Trophoblast cell (in vitro differentiated cells and primary cell): ENCODE measurements at regions not wholly inside any gene's neighbourhood (a gene's known extent, or its start where the extent isn't known, plus 50 kb on each side); places are given as distances from the start of the nearest gene placed in this dataset.

Experiments used
- DNase-seq, 2 donors: peaks; one replicate each; pipeline ENCODE4 v3.0.0-alpha.2; 2016
- H2AFZ ChIP-seq: 2 replicates; pipeline ENCODE4 v1.6.1; 2013; ENCODE audit warnings: low read length, moderate library complexity, mild to moderate bottlenecking; ENCODE audit not compliant: insufficient read depth, poor library complexity
- H2AK5ac ChIP-seq: 2 replicates; pipeline ENCODE4 v1.6.1; 2013; ENCODE audit warnings: mild to moderate bottlenecking, low read length
- H2BK120ac ChIP-seq: 2 replicates; pipeline ENCODE4 v1.6.1; 2013; ENCODE audit warnings: low read length, mild to moderate bottlenecking, moderate library complexity; ENCODE audit not compliant: insufficient read depth, poor library complexity
- H2BK12ac ChIP-seq: 2 replicates; pipeline ENCODE4 v1.6.1; 2013; ENCODE audit warnings: mild to moderate bottlenecking, low read length, moderate library complexity
- H2BK5ac ChIP-seq: 2 replicates; pipeline ENCODE4 v1.6.1; 2013; ENCODE audit warnings: low read length, low read depth, moderate library complexity, mild to moderate bottlenecking; ENCODE audit not compliant: poor library complexity
- H3K14ac ChIP-seq: 2 replicates; pipeline ENCODE4 v1.6.1; 2013; ENCODE audit warnings: mild to moderate bottlenecking, low read length
- H3K18ac ChIP-seq: 2 replicates; pipeline ENCODE4 v1.6.1; 2013; ENCODE audit warnings: mild to moderate bottlenecking, low read length
- H3K23ac ChIP-seq: 2 replicates; pipeline ENCODE4 v1.6.1; 2013; ENCODE audit warnings: low read length
- H3K27ac ChIP-seq: 2 replicates; pipeline ENCODE4 v1.5.1; 2013; ENCODE audit warnings: low read depth, mild to moderate bottlenecking, inconsistent platforms, low read length, moderate library complexity
- H3K27me3 ChIP-seq: 2 replicates; pipeline ENCODE4 v1.6.1; 2013; ENCODE audit warnings: inconsistent platforms, mild to moderate bottlenecking, low read length, moderate library complexity; ENCODE audit not compliant: insufficient read depth
- H3K36me3 ChIP-seq, 2 experiments: 1 replicate in 1 of 2; 2 replicates in 1 of 2; pipeline ENCODE4 v1.6.1; 2013; ENCODE audit warnings: low read length in 2 of 2, mild to moderate bottlenecking in 2 of 2, moderate library complexity in 1 of 2; ENCODE audit not compliant: insufficient read depth in 2 of 2, control insufficient read depth in 1 of 2
- H3K4ac ChIP-seq: 2 replicates; pipeline ENCODE4 v1.6.1; 2013; ENCODE audit warnings: low read depth, mild to moderate bottlenecking, low read length, moderate library complexity
- H3K4me1 ChIP-seq, 2 experiments: 1 replicate in 1 of 2; 2 replicates in 1 of 2; pipeline ENCODE4 v1.6.1; 2013; ENCODE audit warnings: low read length in 2 of 2, mild to moderate bottlenecking in 2 of 2, moderate library complexity in 1 of 2; ENCODE audit not compliant: insufficient read depth in 2 of 2, control insufficient read depth in 1 of 2
- H3K4me2 ChIP-seq: 2 replicates; pipeline ENCODE4 v1.6.1; 2013; ENCODE audit warnings: inconsistent platforms, mild to moderate bottlenecking, low read length, moderate library complexity
- H3K4me3 ChIP-seq: 2 replicates; pipeline ENCODE4 v1.5.1; 2013; ENCODE audit warnings: mild to moderate bottlenecking, low read depth, low read length, inconsistent platforms
- H3K79me1 ChIP-seq: one replicate; pipeline ENCODE4 v1.6.1; 2013; ENCODE audit warnings: low read length
- H3K79me2 ChIP-seq: 2 replicates; pipeline ENCODE4 v1.6.1; 2013; ENCODE audit warnings: low read length, mild to moderate bottlenecking; ENCODE audit not compliant: control insufficient read depth, insufficient read depth, poor library complexity
- H3K9ac ChIP-seq: 2 replicates; pipeline ENCODE4 v1.6.1; 2013; ENCODE audit warnings: mild to moderate bottlenecking, low read length
- H3K9me3 ChIP-seq: 2 replicates; pipeline ENCODE4 v1.6.1; 2013; ENCODE audit warnings: low read depth, mild to moderate bottlenecking, control low read depth, inconsistent platforms, low read length; ENCODE audit not compliant: insufficient read depth
- H4K12ac ChIP-seq: 2 replicates; pipeline ENCODE4 v1.6.1; 2013; ENCODE audit warnings: low read depth, mild to moderate bottlenecking, low read length, moderate library complexity
- H4K8ac ChIP-seq: 2 replicates; pipeline ENCODE4 v1.6.1; 2013; ENCODE audit warnings: low read depth, mild to moderate bottlenecking, low read length, moderate library complexity
- H4K91ac ChIP-seq: one replicate; pipeline ENCODE4 v1.6.1; 2013; ENCODE audit warnings: low read depth, mild to moderate bottlenecking, low read length, moderate library complexity
- WGBS: extraction: QIAGEN DNeasy Blood & Tissue Kit; methylation state at CpG from one replicate; pipeline ENCODE4 v1.1.7; 2013; ENCODE audit warnings: missing lambda C conversion rate; ENCODE audit not compliant: insufficient read length, insufficient coverage; ENCODE audit errors: extremely low coverage; 5-methylcytosine and 5-hydroxymethylcytosine counted together

- Histone ChIP-seq H2AK5ac (no peak overlapping the region), H3K9me3 (no peaks in the 10 kb centered on the region), H4K91ac (no peak overlapping the region), H2BK5ac (no peak overlapping the region), H2BK12ac (no peak overlapping the region), H2BK120ac (no peak overlapping the region), H3K79me1 (no peaks in the 10 kb centered on the region), H3K79me2 (no peaks in the 10 kb centered on the region), H3K27me3 (no peaks in the 10 kb centered on the region), H3K23ac (no peak overlapping the region), H3K9ac (no peak overlapping the region), H3K14ac (no peak overlapping the region), H3K4me3 (no peak overlapping the region), H3K18ac (no peak overlapping the region), H2AFZ (no peak overlapping the region), H3K4ac (no peak overlapping the region), H3K4me1 (no peaks in the 10 kb centered on the region), H3K4me2 (no peak overlapping the region), H4K12ac (no peak overlapping the region), H4K8ac (no peak overlapping the region), H3K36me3 (no peaks in the 10 kb centered on the region), H3K27ac (no peak overlapping the region)
- no peak for DNase-seq
- no CpG with 5 or more reads among the region's 4 CpGs for WGBS
Observed at GRCh38 chrX:113920661-113921060, 663.2 kb upstream of the HTR2C start.

GRCh38 chrX:113919387-113919786, 664.5 kb upstream of the HTR2C start:
- WGBS = no CpG with 5 or more reads among the region's 4 CpGs
- no peaks in the 10 kb centered on the region for H3K79me1 ChIP-seq

DNA sequence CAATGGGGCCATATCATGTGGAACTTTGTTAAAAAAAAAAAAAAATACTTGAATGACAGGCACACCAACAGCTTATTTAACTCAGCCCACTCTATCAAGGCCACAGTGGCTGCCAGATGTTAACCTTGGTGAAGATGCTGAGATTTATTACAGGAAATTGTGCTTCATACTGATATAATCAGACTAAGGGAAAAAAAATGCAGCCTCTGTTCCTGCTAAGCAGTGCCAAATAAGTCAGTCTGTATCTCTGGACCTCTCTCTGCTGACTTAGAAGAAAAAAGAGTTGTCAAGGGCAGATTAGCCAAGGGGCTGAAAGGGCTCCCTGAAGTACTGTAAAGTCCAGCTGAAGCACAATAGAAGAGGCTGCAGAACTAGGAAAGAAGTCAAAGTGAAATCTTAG, 677.7 kb upstream of the HTR2C start:
- no peak overlapping the region for H3K14ac ChIP-seq
- H3K4me2 ChIP-seq = no peak overlapping the region
- no peak overlapping the region for H3K18ac ChIP-seq
- H3K23ac ChIP-seq = no peak overlapping the region
- H3K79me2 ChIP-seq = no peaks in the 10 kb centered on the region
- DNase-seq = no peak
- H3K79me1 ChIP-seq = no peaks in the 10 kb centered on the region
- no peaks in the 10 kb centered on the region for H3K36me3 ChIP-seq
- no peaks in the 10 kb centered on the region for H3K4me1 ChIP-seq
- H2BK12ac ChIP-seq = no peak overlapping the region
- H2BK120ac ChIP-seq = no peak overlapping the region
- H3K4me3 ChIP-seq = no peak overlapping the region
- H4K91ac ChIP-seq = no peak overlapping the region
- no peak overlapping the region for H3K27ac ChIP-seq
- no peak overlapping the region for H4K12ac ChIP-seq
- H3K9ac ChIP-seq = no peak overlapping the region
- no peak overlapping the region for H4K8ac ChIP-seq
- H2AFZ ChIP-seq = no peak overlapping the region
- no peak overlapping the region for H2BK5ac ChIP-seq
- H3K27me3 ChIP-seq = no peaks in the 10 kb centered on the region
- no peak overlapping the region for H2AK5ac ChIP-seq
- no peak overlapping the region for H3K4ac ChIP-seq
- H3K9me3 ChIP-seq = no peaks in the 10 kb centered on the region

More at GRCh38 chrX:113919387-113919786, 664.5 kb upstream of the HTR2C start:
- H3K27ac ChIP-seq = no peak overlapping the region
- H2BK120ac ChIP-seq = no peak overlapping the region
- no peak overlapping the region for H4K91ac ChIP-seq
- H3K4me1 ChIP-seq = no peaks in the 10 kb centered on the region
- no peak overlapping the region for H3K23ac ChIP-seq
- no peak overlapping the region for H4K8ac ChIP-seq
- H3K14ac ChIP-seq = no peak overlapping the region
- no peaks in the 10 kb centered on the region for H3K9me3 ChIP-seq
- no peak overlapping the region for H3K4me3 ChIP-seq
- H2AFZ ChIP-seq = no peak overlapping the region
- no peak for DNase-seq
- H2AK5ac ChIP-seq = no peak overlapping the region
- no peak overlapping the region for H3K4me2 ChIP-seq
- no peak overlapping the region for H3K18ac ChIP-seq
- H3K4ac ChIP-seq = no peak overlapping the region
- H2BK5ac ChIP-seq = no peak overlapping the region
- no peak overlapping the region for H4K12ac ChIP-seq
- H3K79me2 ChIP-seq = no peaks in the 10 kb centered on the region
- H2BK12ac ChIP-seq = no peak overlapping the region
- H3K9ac ChIP-seq = no peak overlapping the region
- no peaks in the 10 kb centered on the region for H3K36me3 ChIP-seq
- no peaks in the 10 kb centered on the region for H3K27me3 ChIP-seq

GRCh38 chrX:113892891-113893290, 691.0 kb upstream of the HTR2C start:
- H4K8ac ChIP-seq = no peak overlapping the region
- no peaks in the 10 kb centered on the region for H3K36me3 ChIP-seq
- H4K12ac ChIP-seq = no peak overlapping the region
- no peak overlapping the region for H3K4me2 ChIP-seq
- no peak overlapping the region for H3K18ac ChIP-seq
- no peak for DNase-seq
- no peak overlapping the region for H3K9ac ChIP-seq
- H2AK5ac ChIP-seq = no peak overlapping the region
- no peak overlapping the region for H4K91ac ChIP-seq
- no peaks in the 10 kb centered on the region for H3K9me3 ChIP-seq
- no peaks in the 10 kb centered on the region for H3K4me1 ChIP-seq
- WGBS = no CpG with 5 or more reads among the region's 5 CpGs
- H3K27ac ChIP-seq = no peak overlapping the region
- H3K79me2 ChIP-seq = no peaks in the 10 kb centered on the region
- no peak overlapping the region for H3K14ac ChIP-seq
- no peak overlapping the region for H3K4me3 ChIP-seq
- H2BK12ac ChIP-seq = no peak overlapping the region
- H3K79me1 ChIP-seq = no peaks in the 10 kb centered on the region
- H2AFZ ChIP-seq = no peak overlapping the region
- H3K27me3 ChIP-seq = no peaks in the 10 kb centered on the region
- no peak overlapping the region for H3K23ac ChIP-seq
- H3K4ac ChIP-seq = no peak overlapping the region
- no peak overlapping the region for H2BK5ac ChIP-seq
- H2BK120ac ChIP-seq = no peak overlapping the region
